ENCODE measurements at regions not wholly inside any gene's neighbourhood (a gene's known extent, or its start where the extent isn't known, plus 50 kb on each side); places are given as distances from the start of the nearest gene placed in this dataset.

- Histone ChIP-seq H3K27ac (ENCODE audit: low read depth, low read length) (peak overlapping the region; percentile 81), H3K4me3 (ENCODE audit: low read depth, low read length) (no peak overlapping the region), H3K27me3 (ENCODE audit: insufficient read depth, low read length) (no peaks in the 10 kb centered on the region), H3K4me1 (ENCODE audit: control insufficient read depth, insufficient read depth, low read length, unreplicated experiment) (peaks cover 19% of the 10 kb centered on the region), H2AFZ (ENCODE audit: low read length, unreplicated experiment) (no peak overlapping the region), H3K36me3 (ENCODE audit: insufficient read depth, low read length) (no peaks in the 10 kb centered on the region), H3K79me2 (ENCODE audit: control insufficient read depth, insufficient read depth, low read length, unreplicated experiment) (no peaks in the 10 kb centered on the region)
These were observed 146.4 kb downstream of the CPEB2 start for GRCh38 chr4:15148691-15149090.

GRCh38 chr4:15149234-15149838 lies 147.1 kb downstream of the CPEB2 start:
- Histone ChIP-seq H3K4me1 (ENCODE audit: control insufficient read depth, insufficient read depth, low read length, unreplicated experiment) (peaks cover 19% of the 10 kb centered on the region), H3K36me3 (ENCODE audit: insufficient read depth, low read length) (no peaks in the 10 kb centered on the region), H3K4me3 (ENCODE audit: low read depth, low read length) (no peak overlapping the region; the same call in 1 of the 2 replicates), H3K79me2 (ENCODE audit: control insufficient read depth, insufficient read depth, low read length, unreplicated experiment) (no peaks in the 10 kb centered on the region), H2AFZ (ENCODE audit: low read length, unreplicated experiment) (peak overlapping the region; percentile 59), H3K27me3 (ENCODE audit: insufficient read depth, low read length) (no peaks in the 10 kb centered on the region), H3K27ac (ENCODE audit: low read depth, low read length) (peak overlapping the region; percentile 81)

DNA sequence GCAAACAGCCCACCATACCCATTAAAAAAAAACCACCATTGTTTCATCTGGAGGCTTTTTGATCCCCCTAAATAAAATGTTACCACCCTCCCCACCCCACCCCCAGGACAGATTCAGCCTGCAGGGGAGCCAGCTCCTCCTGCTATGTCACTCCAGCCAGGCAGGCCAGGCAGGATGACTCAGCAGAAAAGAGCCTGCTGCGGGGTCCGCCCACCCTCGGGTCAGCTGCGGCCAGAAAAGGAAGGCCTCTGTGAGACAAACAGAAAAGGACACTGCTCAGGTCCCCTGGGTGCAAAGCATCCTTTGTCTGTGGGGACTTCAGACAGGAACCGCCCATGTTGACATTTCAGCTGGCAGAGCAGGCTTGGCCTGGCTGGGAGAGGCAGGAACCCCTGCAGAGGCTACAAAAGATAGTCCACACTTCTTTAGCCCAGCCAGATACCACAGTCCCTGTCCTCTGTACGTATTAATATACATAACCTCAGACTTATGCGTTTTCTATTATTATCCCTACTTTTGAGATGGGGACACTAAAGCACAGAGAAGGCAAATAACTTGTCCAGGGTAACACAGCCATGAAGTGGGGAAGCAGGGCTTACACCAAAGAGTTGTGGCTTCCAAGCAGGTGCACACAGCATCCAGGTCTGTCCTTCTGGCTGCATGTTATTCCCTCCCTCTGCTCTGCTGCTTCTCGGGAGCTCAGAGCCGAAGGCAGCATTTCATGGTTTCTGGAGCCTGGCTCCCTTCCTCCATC lies 147.7 kb downstream of the CPEB2 start:
- H3K4me1 ChIP-seq (ENCODE audit: control insufficient read depth, insufficient read depth, low read length, unreplicated experiment), result peaks cover 19% of the 10 kb centered on the region
- H3K27me3 ChIP-seq (ENCODE audit: insufficient read depth, low read length), result no peaks in the 10 kb centered on the region
- H3K79me2 ChIP-seq (ENCODE audit: control insufficient read depth, insufficient read depth, low read length, unreplicated experiment), result no peaks in the 10 kb centered on the region
- H3K4me3 ChIP-seq (ENCODE audit: low read depth, low read length), result no peak overlapping the region; the same call in 1 of the 2 replicates
- no peaks in the 10 kb centered on the region for H3K36me3 ChIP-seq (ENCODE audit: insufficient read depth, low read length)
- H2AFZ ChIP-seq (ENCODE audit: low read length, unreplicated experiment), result peak overlapping the region; percentile 59
- H3K27ac ChIP-seq (ENCODE audit: low read depth, low read length), result peak overlapping the region; percentile 81

- Histone ChIP-seq H3K27ac (ENCODE audit: low read depth, low read length) (no peak overlapping the region; the same call in 1 of the 2 replicates), H3K4me3 (ENCODE audit: low read depth, low read length) (no peak overlapping the region), H3K4me1 (ENCODE audit: control insufficient read depth, insufficient read depth, low read length, unreplicated experiment) (peaks cover 19% of the 10 kb centered on the region), H2AFZ (ENCODE audit: low read length, unreplicated experiment) (no peak overlapping the region), H3K27me3 (ENCODE audit: insufficient read depth, low read length) (no peaks in the 10 kb centered on the region), H3K79me2 (ENCODE audit: control insufficient read depth, insufficient read depth, low read length, unreplicated experiment) (no peaks in the 10 kb centered on the region), H3K36me3 (ENCODE audit: insufficient read depth, low read length) (no peaks in the 10 kb centered on the region)
These were observed 148.3 kb downstream of the CPEB2 start for GRCh38 chr4:15150631-15151030.

DNA sequence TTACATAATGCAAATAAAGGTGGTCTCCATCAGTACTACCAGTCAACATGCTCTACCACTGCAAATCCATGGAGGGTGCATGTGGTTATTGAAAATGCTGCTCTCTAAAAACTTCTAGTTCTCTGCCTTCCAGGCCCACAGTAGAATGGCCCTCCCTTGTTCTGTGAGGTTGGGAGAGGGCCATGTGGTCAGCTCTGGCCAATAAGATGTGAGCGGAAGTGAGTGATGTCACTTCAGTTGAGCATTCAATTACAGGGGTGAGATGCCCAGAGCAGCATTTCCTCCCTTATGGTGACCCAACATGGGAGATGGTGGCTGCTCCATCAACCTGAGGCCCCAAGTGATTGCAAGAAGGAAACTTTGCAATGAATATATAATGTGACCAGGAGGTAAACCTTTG lies 148.8 kb downstream of the CPEB2 start:
- Histone ChIP-seq H3K4me3 (ENCODE audit: low read depth, low read length) (no peak overlapping the region), H3K27me3 (ENCODE audit: insufficient read depth, low read length) (no peaks in the 10 kb centered on the region), H3K36me3 (ENCODE audit: insufficient read depth, low read length) (no peaks in the 10 kb centered on the region), H2AFZ (ENCODE audit: low read length, unreplicated experiment) (no peak overlapping the region), H3K79me2 (ENCODE audit: control insufficient read depth, insufficient read depth, low read length, unreplicated experiment) (no peaks in the 10 kb centered on the region), H3K4me1 (ENCODE audit: control insufficient read depth, insufficient read depth, low read length, unreplicated experiment) (peaks cover 19% of the 10 kb centered on the region), H3K27ac (ENCODE audit: low read depth, low read length) (no peak overlapping the region)

DNA sequence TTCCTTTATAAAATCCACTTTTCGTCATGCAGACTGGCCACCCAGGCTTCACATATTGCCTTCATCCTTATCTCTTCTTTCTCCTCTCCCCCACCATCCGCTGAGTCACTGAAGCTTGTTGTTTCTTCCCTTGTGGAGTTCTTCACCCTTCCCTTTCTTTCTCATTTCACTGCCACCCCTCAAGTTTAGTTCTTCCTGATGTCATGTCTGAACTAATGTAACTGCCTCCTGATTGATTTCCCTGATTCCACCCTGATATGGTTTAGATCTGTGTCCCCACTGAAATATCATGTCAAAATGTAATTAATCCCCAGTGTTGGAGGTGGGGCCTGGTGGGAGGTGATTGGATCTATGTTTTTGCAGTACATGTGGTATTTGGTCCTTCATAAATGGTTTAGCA lies 151.4 kb downstream of the CPEB2 start:
- Histone ChIP-seq H3K79me2 (ENCODE audit: control insufficient read depth, insufficient read depth, low read length, unreplicated experiment) (no peaks in the 10 kb centered on the region), H3K36me3 (ENCODE audit: insufficient read depth, low read length) (no peaks in the 10 kb centered on the region), H2AFZ (ENCODE audit: low read length, unreplicated experiment) (no peak overlapping the region), H3K27me3 (ENCODE audit: insufficient read depth, low read length) (no peaks in the 10 kb centered on the region), H3K4me3 (ENCODE audit: low read depth, low read length) (no peak overlapping the region), H3K4me1 (ENCODE audit: control insufficient read depth, insufficient read depth, low read length, unreplicated experiment) (peaks cover 18% of the 10 kb centered on the region), H3K27ac (ENCODE audit: low read depth, low read length) (no peak overlapping the region)

DNA sequence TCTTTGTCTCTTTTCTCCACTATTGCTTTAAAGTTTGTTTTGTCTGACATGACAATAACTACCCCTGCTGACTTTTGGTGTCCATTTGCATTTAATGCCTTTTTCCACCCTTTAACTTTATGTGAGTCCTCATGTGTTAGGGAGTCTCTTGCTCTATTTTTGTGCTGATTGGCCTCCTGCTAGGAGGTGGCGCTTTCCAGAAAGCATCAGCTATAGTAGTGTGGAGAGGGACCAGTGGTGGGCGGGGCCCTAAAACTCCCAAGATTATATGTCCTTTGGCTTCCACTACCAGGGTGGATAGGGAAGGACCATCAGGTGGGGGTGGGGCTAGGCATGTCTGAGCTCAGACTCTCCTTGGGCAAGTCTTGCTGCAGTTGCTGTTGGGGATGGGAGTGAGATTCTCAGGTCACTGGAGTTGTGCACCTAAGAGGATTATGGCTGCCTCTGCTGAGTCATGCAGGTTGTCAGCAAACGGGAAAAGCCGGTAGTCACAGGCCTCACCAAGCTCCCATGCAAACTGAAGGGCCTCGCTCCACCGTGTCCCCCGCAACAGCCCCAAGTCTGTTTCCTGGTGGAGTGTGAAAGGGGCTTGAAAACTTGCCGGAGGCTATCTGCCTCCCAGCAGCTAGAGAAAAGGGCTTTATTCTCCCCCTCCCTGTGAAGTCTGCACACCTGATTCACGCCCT lies 156.3 kb downstream of the CPEB2 start:
- no peaks in the 10 kb centered on the region for H3K36me3 ChIP-seq (ENCODE audit: insufficient read depth, low read length)
- no peak overlapping the region for H3K4me3 ChIP-seq (ENCODE audit: low read depth, low read length)
- no peak overlapping the region for H3K27ac ChIP-seq (ENCODE audit: low read depth, low read length)
- H3K27me3 ChIP-seq (ENCODE audit: insufficient read depth, low read length), result no peaks in the 10 kb centered on the region
- peaks cover 17% of the 10 kb centered on the region for H3K4me1 ChIP-seq (ENCODE audit: control insufficient read depth, insufficient read depth, low read length, unreplicated experiment)
- H3K79me2 ChIP-seq (ENCODE audit: control insufficient read depth, insufficient read depth, low read length, unreplicated experiment), result no peaks in the 10 kb centered on the region
- no peak overlapping the region for H2AFZ ChIP-seq (ENCODE audit: low read length, unreplicated experiment)

DNA sequence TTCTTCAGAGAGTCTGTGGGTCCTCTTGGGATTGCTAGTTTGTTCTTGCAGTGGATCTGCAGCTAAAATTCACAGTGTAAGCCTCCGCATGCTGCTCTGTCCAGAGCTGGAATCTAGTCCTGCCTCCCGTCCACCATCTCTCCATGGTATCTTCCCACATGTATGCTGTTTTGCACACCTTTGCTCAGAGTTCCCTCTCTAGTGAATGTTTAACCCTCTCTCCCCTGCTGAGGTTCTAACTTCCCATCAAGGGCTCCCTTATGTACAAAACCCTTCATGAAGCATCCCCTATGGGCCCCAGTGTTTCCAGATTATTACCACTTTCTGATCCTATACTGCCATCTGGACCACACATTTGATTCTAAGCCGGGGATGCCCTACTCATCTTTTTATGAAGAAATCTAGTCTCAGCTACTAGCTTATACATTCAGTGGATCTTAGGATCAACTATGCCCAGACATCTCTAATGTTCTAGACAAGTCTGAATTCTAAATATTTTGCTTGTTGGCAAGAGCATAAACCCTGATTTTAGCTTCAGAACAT lies 157.3 kb downstream of the CPEB2 start:
- Histone ChIP-seq H3K27me3 (ENCODE audit: insufficient read depth, low read length) (no peaks in the 10 kb centered on the region), H2AFZ (ENCODE audit: low read length, unreplicated experiment) (no peak overlapping the region), H3K4me1 (ENCODE audit: control insufficient read depth, insufficient read depth, low read length, unreplicated experiment) (peaks cover 25% of the 10 kb centered on the region), H3K27ac (ENCODE audit: low read depth, low read length) (no peak overlapping the region), H3K36me3 (ENCODE audit: insufficient read depth, low read length) (no peaks in the 10 kb centered on the region), H3K79me2 (ENCODE audit: control insufficient read depth, insufficient read depth, low read length, unreplicated experiment) (no peaks in the 10 kb centered on the region), H3K4me3 (ENCODE audit: low read depth, low read length) (no peak overlapping the region)

DNA sequence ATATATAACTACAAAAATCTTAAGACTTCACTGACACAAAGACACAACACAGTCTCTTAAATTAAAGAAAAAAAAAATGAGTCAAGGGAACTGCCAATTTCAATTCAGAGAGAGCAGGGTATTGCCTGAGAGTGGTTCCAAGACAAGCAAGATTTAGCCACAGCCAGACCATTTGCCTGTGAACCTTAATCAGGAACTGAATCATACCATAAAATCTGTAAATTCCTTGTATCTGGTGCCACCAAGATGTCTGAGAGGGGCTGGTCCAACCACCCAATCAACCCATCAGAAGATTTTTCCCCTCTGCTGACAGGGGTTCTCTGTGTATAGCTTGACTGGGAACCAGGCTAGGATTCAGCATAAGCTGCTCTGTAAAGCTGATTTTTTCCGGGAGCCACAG lies 159.2 kb downstream of the CPEB2 start:
- Histone ChIP-seq H3K27ac (ENCODE audit: low read depth, low read length) (no peak overlapping the region), H2AFZ (ENCODE audit: low read length, unreplicated experiment) (peak overlapping the region; percentile 87), H3K79me2 (ENCODE audit: control insufficient read depth, insufficient read depth, low read length, unreplicated experiment) (no peaks in the 10 kb centered on the region), H3K4me1 (ENCODE audit: control insufficient read depth, insufficient read depth, low read length, unreplicated experiment) (peaks cover 32% of the 10 kb centered on the region), H3K27me3 (ENCODE audit: insufficient read depth, low read length) (no peaks in the 10 kb centered on the region), H3K36me3 (ENCODE audit: insufficient read depth, low read length) (no peaks in the 10 kb centered on the region), H3K4me3 (ENCODE audit: low read depth, low read length) (no peak overlapping the region)

- Histone ChIP-seq H3K27ac (ENCODE audit: low read depth, low read length) (no peak overlapping the region), H3K4me1 (ENCODE audit: control insufficient read depth, insufficient read depth, low read length, unreplicated experiment) (peaks cover 32% of the 10 kb centered on the region), H3K36me3 (ENCODE audit: insufficient read depth, low read length) (no peaks in the 10 kb centered on the region), H3K79me2 (ENCODE audit: control insufficient read depth, insufficient read depth, low read length, unreplicated experiment) (no peaks in the 10 kb centered on the region), H3K27me3 (ENCODE audit: insufficient read depth, low read length) (no peaks in the 10 kb centered on the region), H2AFZ (ENCODE audit: low read length, unreplicated experiment) (peak overlapping the region; percentile 95), H3K4me3 (ENCODE audit: low read depth, low read length) (no peak overlapping the region)
These were observed 159.8 kb downstream of the CPEB2 start for GRCh38 chr4:15162046-15162445.
